Frontal cortex (tissue), 3 donors: ENCODE measurements at regions not wholly inside any gene's neighbourhood (a gene's known extent, or its start where the extent isn't known, plus 50 kb on each side); places are given as distances from the start of the nearest gene placed in this dataset.

ENCODE experiments used
- DNase-seq, 2 donors: peaks; one replicate each; pipeline ENCODE4 v3.0.0; 2012; ENCODE audit warnings: low spot score in 2 of 2
- FAIRE-seq: peaks from 2 replicates; lab custom pipeline; 2012; peaks lifted over from hg19 to GRCh38; lab: Jason Lieb, UNC
- donor health status: control.
- donor health status: control.
- donor health status: control.

DNA sequence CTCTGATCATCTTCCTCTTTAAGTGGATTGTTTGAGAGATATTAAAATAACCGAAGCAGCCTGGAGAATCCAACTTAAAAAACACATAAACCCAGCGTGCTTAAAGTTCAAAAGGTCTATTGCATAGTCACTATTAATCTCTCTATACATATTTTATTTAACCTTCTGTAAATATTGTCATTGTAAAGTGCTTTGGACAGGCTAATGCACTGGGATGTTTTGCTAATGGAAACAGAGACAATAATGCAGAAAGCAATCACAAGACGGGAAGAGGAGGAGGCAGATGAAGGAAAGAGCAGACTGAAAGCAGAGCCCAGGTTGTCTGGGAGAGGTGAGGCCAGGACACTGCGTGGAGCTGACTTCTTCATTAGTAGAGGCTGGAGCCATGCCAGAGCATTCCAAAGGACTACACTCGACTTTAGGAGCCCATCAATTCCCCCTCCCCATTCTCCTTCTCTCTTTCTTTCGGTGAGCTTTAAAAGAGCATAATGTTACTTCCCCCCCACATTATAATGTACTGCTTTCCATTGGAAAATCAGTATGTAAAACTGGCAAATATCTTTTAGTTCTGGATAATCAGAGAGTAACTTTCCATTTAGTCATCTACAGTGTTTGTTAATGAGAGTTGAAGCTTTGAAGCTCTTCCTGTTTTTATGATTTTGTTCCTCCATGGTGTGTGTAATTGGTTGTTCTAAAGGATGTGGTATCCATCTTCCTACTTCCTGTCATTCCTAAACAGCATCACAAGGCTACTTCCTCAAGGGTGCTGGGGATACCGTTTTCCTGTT lies 307.3 kb upstream of the MPDZ start:
- DNase-seq (no peak), FAIRE-seq (no peak)

DNA sequence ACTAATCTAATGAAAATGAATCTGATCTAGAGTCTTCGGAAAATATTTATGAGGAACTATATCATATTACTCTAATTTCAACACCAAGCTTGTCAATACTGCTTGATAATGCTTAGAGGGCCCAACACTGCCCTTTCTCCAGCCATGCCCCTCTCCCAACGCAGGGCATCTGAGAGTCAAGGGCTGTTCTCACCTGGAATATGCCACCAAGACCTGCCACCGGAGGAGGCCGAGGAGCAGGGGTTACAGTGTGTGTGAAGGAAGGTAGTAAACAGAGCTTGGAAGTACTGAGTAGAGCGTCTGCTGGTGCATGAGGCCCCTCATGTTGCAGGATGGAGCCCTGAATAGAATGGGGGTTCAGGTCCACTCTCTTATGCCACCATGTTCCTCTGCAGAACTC lies 301.3 kb upstream of the MPDZ start:
- no peak for FAIRE-seq
- DNase-seq, result no peak

DNA sequence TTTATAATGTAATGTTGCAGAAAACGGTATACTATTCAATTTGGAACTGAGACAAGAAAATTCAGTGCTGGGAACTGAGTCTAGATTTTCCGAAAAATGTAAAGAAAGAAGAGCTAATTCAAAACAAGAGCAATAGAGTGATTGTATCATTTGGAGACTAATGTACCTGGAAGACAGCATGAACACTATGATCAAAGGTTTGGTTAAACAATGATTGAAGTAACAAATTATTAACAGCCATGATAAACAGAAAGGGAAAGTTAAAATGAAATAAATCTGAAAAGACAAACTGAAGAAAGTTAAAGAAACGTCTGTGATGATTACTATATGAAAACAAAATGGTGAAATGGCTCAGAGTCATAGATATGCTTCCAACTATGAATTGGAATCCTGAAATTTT lies 300.6 kb upstream of the MPDZ start:
- DNase-seq, result no peak
- FAIRE-seq, result no peak

DNA sequence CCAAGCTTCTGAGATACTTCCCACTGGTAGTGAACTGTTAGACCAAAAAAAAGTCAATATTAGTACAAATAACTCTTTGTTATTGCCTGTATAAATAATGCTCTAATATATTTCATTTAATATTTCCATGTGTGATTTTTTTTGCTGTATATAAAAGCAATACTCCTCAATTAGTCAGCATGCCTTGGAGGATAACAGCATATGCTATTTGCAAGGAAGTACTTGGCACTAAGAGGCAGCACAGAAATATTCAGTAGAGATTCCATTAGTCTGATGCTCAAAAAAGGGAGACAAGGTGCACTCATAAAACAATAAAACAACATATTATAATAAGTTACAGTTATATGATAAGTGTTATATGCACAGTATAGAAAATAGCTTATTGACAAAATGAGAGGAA lies 296.6 kb upstream of the MPDZ start:
- DNase-seq, result no peak
- no peak for FAIRE-seq

DNA sequence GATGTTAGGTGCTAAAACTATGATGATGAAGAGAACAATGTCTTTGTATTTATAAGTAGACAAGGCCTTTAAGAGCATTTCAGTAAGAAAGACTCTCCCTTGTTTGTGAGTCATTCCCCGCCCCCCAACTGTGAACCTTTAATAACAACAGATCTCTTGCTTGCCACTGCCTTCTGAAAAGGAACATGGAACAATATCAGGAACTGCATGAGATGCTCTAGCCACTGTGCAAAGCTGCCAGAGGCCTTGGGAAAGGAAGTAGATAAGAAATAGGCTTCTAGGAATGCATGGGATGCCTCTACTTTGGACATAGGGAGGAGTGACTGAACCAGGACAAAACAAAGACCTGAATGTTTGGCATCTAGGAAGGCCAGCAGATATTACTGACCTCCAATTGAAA lies 296.1 kb upstream of the MPDZ start:
- FAIRE-seq (no peak), DNase-seq (no peak)

DNA sequence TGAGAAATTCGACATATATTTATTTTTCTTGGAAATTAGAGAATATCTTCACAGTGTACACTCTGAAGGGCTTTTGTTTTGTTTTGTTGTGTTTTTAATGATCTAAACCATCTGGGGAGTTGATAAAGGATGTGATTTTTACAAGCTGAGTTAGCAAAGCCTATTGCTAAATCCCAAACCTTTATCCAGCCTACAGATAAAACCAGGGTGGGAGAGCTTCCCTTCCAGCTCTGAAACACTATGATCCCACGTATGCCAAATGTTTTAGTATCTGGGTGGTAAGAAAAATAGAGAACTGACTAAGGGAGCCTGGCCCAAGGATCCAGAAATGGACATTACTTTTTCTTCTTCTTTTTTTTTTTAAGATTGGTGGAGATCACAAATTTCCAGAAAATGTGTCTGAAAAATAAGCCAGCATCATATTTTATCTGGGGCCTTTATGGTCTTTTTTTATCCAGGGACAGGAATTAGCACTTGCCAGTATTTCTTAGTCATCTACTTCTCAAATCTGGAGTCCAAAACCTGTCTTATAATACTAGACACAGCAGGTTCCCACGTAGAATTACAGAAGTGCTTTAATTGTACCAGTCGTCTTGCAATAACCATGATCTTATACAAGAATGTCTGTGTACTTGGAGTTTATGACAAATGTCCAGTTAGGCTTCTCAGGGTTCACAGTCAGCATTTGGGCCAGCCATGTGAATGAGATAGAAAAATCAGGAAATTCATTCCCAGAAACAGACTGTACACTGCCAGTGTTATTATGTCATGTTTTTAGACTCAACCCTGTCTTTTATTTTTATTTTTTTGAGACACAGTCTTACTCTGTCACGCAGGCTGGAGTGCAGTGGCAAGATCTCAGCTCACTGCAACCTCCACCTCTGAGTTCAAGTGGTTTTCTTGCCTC lies 290.8 kb upstream of the MPDZ start:
- DNase-seq, result no peak
- no peak for FAIRE-seq

DNA sequence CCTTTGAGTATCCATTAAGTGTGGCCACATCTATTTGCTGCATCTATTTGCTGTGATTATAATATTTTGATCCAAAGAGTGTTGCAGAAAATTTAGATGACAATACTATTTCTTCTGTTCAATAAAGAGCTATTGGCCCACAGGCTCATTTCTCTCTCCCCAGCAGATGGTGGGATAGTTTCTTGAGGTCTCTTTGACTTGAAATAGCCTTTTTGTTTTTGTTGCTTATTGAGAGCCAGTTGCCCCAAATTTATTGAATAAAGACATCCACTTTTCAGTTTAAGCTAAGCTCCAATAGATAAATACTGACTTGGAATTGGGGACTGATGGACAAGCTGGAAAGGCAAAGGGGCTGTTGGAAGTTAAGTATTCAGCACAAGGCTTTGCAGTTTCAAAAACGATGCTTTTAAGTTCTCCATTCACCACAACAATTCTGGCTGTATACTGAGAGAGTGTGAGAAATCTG lies 290.1 kb upstream of the MPDZ start:
- no peak for DNase-seq
- FAIRE-seq, result no peak

DNA sequence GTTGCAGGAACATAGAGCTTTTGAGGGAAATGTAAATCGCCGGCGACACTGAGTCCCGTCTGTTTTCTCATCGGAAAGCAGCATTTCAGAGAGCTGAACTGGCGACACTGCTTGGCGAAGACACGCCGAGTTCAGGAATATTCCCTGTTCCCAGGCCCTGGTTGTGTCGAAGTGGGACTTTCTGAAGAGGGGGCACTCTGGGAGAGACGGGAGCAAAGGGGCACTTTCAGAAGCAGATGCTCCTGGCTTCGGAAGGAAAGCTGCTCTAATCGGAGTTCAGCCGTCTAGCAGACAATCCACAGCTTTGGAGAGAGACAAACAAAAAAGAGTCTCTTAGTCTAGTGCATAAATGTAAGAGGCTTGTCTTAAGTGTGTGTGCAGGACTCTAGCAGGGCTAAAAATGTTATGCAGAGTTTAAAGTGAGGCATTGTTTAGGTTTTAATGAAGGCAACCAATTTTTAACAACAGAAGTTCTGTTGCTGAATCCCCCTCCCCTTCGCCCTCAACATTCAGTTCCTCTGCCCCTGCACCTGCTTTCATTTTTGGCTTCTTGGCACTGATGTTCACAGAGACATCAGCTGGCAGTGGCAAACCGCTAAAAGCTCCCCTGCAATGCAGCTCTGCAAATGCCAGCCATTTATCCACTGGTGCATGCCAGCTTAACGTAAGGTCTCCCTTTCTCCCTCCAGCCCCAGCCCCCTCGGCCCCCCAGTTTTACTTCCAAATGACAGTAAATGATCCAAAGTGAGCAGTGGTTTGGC lies 289.5 kb upstream of the MPDZ start:
- DNase-seq (no peak), FAIRE-seq (no peak)

DNA sequence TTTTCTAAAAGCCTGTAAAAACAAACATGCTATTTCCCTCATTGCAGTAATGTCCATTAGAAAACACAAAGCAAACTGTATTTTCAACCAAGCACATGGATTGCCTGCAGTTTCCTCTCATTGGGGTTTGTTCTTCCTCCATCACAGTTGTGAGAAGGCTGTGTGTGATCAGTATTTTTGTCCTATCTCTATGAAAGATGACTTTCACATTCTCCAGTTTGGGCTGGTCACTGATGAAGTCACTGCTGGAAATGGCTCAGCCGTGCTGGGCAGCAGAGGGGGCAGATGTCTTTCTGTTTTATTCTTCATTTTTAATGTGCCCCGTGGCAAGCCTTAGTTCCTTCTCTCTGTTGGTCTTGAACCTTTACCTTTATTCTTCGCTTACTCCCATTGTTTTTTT lies 288.9 kb upstream of the MPDZ start:
- no peak for FAIRE-seq

DNA sequence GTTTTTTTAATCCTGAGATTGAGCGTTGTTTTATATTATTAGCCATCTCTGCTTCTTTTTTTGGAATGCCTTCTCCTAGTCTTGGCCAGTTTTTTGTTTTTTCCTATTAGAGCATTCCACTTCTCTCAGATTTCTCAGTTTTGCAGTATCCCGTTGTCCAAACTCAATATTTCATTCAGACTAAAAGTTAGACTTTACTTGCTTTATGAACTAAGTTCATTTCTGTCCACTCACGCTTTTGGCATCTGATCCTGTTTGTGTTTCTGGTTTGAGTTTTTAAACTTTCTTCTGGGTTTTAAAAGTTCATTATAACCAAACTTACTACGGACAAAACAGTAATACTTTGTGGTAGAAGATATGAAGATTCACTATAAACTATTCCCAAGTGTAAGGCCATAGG lies 288.3 kb upstream of the MPDZ start:
- FAIRE-seq (no peak), DNase-seq (no peak)

More for the DNA sequence above, 288.9 kb upstream of the MPDZ start:
- DNase-seq, result no peak

DNA sequence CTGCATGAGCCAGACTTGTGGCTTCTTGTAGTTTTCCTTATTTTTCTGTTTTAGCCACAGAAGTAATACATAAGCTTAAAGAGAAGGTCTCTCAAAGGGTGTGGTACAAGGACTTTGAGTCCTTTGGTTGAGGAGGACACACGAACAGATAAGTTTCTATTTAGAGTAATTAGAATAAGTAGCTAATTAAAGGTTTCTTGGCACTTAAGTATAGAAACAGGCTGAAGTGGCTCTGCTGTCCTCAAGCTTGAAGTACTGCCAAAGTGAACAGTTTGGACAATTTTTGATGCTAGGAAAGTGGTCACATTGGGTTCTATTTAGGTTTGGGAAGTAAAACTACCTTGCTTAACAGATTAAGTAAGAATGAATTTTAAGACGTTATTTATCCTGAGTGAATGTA lies 278.3 kb upstream of the MPDZ start:
- DNase-seq, result no peak
- FAIRE-seq, result no peak

DNA sequence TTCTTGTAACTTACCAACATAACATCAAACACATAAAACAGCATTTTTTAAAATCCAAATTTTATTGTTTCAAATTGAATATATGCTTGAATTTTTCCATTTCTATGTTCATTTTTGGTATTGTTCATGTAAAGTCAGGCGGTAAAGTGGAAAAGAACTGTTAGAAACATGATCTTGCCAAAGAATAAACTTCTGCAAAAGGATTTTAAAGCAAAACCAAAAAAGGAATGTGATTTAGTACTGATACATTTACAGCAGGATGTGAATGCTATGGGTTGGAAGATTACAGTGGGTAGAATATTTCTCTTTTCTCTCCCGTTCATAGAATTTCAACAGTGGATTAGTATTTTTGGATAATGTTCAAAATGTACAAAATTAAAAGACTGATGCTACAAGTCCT lies 277.2 kb upstream of the MPDZ start:
- FAIRE-seq, result no peak

DNA sequence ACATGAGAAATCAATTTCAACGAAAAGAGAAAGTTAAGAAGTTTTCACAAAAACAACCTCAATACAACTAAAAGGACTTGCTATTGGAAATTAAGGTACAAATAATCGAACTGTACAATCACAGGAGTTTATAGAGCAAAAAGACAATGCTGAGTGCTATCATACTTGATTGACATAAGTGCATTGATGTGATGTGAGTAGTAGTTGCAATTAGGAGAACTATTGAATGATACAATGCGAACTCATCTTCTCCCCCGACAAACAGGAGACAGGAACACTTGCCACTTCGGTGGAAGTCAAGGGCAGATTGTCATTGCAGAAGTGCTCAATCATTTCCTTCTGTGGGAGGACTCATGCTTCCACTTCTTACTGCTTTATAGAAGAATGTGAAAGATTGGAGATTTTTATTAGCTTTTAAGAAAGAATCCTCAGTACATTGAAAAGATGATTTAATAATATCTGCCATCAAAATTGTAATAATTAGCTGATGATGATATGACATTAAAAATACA lies 276.6 kb upstream of the MPDZ start:
- FAIRE-seq, result no peak

More for the DNA sequence above, 277.2 kb upstream of the MPDZ start:
- DNase-seq, result no peak

DNA sequence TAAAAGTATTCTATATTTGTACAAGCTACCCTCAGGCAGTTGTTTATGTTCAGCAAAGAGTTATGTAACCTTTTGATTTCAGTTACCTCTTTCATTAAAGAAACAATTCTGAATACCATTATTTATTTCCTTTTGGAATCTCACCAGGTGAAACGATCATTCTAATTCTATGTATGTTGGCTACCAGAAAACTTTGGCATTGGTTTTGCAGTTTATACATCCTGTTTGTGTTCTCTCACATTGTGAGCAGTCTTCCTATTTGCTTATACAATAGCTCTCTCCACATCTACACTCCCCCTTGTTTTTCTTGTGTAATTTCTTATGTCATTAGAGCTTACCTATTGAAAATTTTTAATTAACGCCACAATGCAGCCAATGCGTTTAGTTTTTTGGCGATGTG lies 276.0 kb upstream of the MPDZ start:
- FAIRE-seq (no peak), DNase-seq (no peak)

More for the DNA sequence above, 276.6 kb upstream of the MPDZ start:
- no peak for DNase-seq

DNA sequence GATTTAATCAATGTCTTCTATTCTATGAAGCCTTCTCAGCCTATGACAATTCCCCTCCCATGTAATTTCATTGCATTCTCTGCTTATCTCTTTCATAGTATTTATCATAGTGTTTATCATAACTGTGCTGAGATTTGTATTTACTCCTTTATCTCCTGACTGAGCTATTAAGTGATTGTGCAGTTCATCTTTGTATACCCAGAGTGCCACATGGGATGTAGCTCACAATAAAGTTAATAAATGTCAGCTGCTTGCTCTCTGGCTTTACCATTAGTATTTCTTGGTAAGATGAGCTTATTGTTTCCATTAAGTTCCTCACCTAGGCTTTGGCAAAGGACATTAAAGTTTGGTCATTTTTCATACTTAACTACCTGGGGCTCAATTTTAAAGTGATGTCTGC lies 275.1 kb upstream of the MPDZ start:
- DNase-seq, result no peak
- no peak for FAIRE-seq

DNA sequence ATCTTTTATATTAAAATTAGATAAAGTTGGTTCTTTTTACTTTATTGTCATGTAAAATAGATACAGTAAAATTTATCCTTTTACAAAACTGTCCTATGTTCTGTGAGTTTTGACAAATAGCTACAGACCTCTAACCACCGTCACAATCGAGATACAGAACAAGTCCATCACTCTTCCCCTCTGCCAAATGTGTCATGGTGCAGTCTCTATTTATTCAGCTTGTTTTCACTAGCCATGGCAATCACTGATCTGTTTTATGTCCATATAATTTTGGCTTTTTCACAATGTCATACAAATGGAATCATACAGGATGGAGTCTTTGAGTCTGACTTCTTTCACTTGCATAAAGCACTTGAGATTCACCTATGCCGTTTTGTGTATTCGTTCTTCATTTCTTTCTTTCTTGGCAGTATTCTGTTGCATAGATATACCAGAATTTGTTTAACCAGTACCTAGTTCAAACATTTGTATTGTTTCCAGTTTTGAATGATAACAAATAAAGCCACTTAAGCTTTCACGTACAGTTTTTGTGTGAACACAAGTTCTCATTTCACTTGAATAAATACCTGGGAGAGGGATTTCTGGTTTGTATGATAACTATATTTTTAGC lies 273.2 kb upstream of the MPDZ start:
- DNase-seq, result no peak
- FAIRE-seq, result no peak

DNA sequence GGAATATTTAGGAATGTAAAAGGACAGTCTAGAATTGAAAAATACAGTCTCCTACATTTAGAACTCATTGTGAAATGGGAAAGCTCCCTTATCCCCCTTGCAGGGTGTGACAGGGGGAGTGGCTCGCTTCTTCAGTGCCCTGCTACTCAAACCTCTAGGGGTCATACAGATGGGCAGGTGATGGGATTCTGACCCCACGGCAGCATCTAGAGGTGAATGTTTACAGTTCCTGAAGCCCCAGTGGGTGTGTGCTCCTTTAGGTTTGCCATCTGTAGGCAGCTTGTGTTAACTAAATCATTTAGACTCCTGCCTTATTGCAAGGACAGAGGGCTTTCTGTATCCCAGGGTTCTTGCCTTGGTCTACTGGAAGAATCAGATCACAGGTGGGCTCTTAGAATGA lies 271.0 kb upstream of the MPDZ start:
- FAIRE-seq, result no peak
- DNase-seq, result no peak

DNA sequence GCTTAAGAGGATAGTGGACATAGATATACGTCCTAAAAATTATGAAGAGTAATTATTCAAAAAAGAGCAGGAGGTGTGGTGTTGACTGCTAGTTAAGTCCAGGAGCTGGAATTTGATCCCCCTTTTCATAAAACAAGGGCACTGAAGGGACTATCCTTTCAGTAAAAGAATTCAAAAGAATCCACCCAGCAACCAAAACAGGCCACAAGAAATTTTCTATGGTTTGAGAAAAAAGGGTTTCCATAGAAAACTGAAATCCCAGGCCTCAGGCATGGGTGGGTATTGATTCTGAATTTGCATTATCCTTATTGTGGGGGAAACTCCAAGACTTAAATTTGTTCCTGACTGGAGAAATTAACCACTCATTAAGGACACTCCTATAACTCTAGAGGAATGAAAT lies 269.0 kb upstream of the MPDZ start:
- FAIRE-seq (no peak), DNase-seq (no peak)

DNA sequence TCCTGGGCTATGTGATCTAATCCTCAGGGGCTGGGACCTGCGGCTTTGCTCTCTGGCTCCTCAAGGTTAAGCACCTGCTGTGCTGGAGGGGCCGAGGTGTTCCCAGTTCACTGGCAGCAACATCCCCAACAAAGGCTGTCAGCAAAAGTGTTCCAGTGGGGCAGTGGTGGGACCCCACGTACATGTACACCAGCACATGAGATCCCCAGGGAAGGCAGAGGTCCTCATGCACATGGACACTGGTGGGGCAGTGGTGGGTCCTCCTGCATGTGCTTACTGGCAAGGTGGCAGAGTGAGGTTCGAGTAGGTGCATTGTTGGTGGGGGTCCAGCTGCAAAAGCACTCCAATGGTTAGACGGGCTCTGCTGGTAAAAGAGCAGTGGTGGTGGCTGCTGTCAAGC lies 255.6 kb upstream of the MPDZ start:
- DNase-seq, result no peak
- no peak for FAIRE-seq

DNA sequence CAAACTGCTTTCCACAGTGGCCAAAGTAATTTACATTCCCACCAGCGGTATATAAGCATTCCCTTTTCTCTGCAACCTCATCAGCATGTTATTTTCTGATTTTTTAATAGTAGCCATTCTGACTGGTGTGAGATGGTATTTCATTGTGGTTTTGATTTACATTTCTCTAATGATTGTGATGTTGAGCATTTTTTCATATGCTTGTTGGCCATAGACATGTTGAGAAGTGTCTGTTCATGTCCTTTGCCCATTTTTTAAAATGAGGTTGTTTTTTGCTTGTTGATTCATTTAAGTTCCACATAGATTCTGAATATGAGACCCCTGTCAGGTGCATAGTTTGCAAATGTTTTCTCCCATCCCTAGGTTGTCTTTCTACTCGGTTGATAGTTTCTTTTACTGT lies 254.5 kb upstream of the MPDZ start:
- DNase-seq (no peak), FAIRE-seq (no peak)
